WTC11 (cell line): ENCODE measurements at regions not wholly inside any gene's neighbourhood (a gene's known extent, or its start where the extent isn't known, plus 50 kb on each side); places are given as distances from the start of the nearest gene placed in this dataset.

Experiments used
- ATAC-seq: fragments of 200-7000 bp; cut with Tn5 transposase; 2 replicates; pipeline ENCODE4 v1.10.0; 2021; ENCODE audit warnings: mild to moderate bottlenecking, moderate library complexity
- CTCF ChIA-PET: fragments of 300-600 bp; sonication (Branson Sonifier 250); formaldehyde crosslinking; loops from one replicate; lab custom pipeline; 2021; ENCODE audit warnings: antibody characterized with exemption; lab: Charles Lee
- POLR2A ChIA-PET: fragments of 350-600 bp; sonication (Branson Sonifier 250); formaldehyde crosslinking; loops from one replicate; lab custom pipeline; 2021; ENCODE audit warnings: antibody characterized with exemption; lab: Charles Lee
- DNase-seq: peaks from one replicate; pipeline ENCODE4 v3.0.0; 2021; ENCODE audit warnings: low spot score
- H3K27ac Mint-ChIP-seq: 2 replicates; pipeline ENCODE4 v1.8.0; 2021; ENCODE audit warnings: mixed read lengths
- H3K27me3 Mint-ChIP-seq: 2 replicates; pipeline ENCODE4 v1.8.0; 2021; ENCODE audit warnings: low read depth, mild to moderate bottlenecking, moderate library complexity, mixed read lengths
- H3K36me3 Mint-ChIP-seq: 2 replicates; pipeline ENCODE4 v1.8.0; 2021; ENCODE audit warnings: mixed read lengths
- H3K4me1 Mint-ChIP-seq: 2 replicates; pipeline ENCODE4 v1.8.0; 2022; ENCODE audit warnings: mixed read lengths
- H3K4me3 Mint-ChIP-seq: 2 replicates; pipeline ENCODE4 v1.8.0; 2021; ENCODE audit warnings: mild to moderate bottlenecking, moderate library complexity, mixed read lengths
- H3K9me3 Mint-ChIP-seq: 2 replicates; pipeline ENCODE4 v1.8.0; 2021; ENCODE audit warnings: mixed read lengths
- ARID4B ChIP-seq: sonication (generic); formaldehyde crosslinking; IDR thresholded peaks from 2 replicates; pipeline ENCODE4 v1.8.0; 2023; ENCODE audit warnings: missing genetic modification reagents, mild to moderate bottlenecking, borderline replicate concordance
- CDX4 ChIP-seq: fragments of 250-450 bp; sonication (Bioruptor Pico); IDR thresholded peaks from 2 replicates; pipeline ENCODE4 v1.9.0; 2021; ENCODE audit warnings: moderate library complexity, mild to moderate bottlenecking, inconsistent platforms, borderline replicate concordance
- CREB1 ChIP-seq: sonication (generic); formaldehyde crosslinking; IDR thresholded peaks from 2 replicates; pipeline ENCODE4 v1.8.0; 2023; ENCODE audit warnings: mild to moderate bottlenecking, missing genetic modification reagents
- CTCF ChIP-seq: fragments of 200-600 bp; IDR thresholded peaks from 2 replicates; pipeline ENCODE4 v1.8.0; 2022; ENCODE audit warnings: antibody characterized with exemption
- E2F4 ChIP-seq: sonication (generic); formaldehyde crosslinking; IDR thresholded peaks from 2 replicates; pipeline ENCODE4 v1.8.1; 2022; ENCODE audit warnings: low read depth, mild to moderate bottlenecking, moderate library complexity, missing genetic modification reagents, borderline replicate concordance
- EMX1 ChIP-seq: fragments of 250-450 bp; sonication (Bioruptor Pico); IDR thresholded peaks from 2 replicates; pipeline ENCODE4 v1.8.0; 2021; ENCODE audit warnings: mild to moderate bottlenecking
- FOXP4 ChIP-seq: sonication (generic); formaldehyde crosslinking; IDR thresholded peaks from 2 replicates; pipeline ENCODE4 v1.8.0; 2022; ENCODE audit warnings: mild to moderate bottlenecking, missing genetic modification reagents
- GRHL2 ChIP-seq: fragments of 250-450 bp; sonication (Bioruptor Pico); IDR thresholded peaks from 2 replicates; pipeline ENCODE4 v1.8.0; 2022; ENCODE audit warnings: mild to moderate bottlenecking, moderate library complexity; ENCODE audit not compliant: insufficient replicate concordance, severe bottlenecking
- IRF2 ChIP-seq: sonication (generic); formaldehyde crosslinking; IDR thresholded peaks from 2 replicates; pipeline ENCODE4 v1.8.0; 2022; ENCODE audit warnings: low read depth, missing genetic modification reagents, borderline replicate concordance
- MYBL2 ChIP-seq: sonication (generic); formaldehyde crosslinking; IDR thresholded peaks from 2 replicates; pipeline ENCODE4 v1.8.1; 2023; ENCODE audit warnings: mild to moderate bottlenecking, moderate library complexity, missing genetic modification reagents
- NR1H2 ChIP-seq: sonication (generic); formaldehyde crosslinking; IDR thresholded peaks from 2 replicates; pipeline ENCODE4 v1.9.0; 2021; ENCODE audit warnings: mild to moderate bottlenecking, moderate library complexity, missing genetic modification reagents
- OVOL2 ChIP-seq: fragments of 250-450 bp; sonication (Bioruptor Pico); IDR thresholded peaks from 2 replicates; pipeline ENCODE4 v1.9.0; 2021; ENCODE audit warnings: mild to moderate bottlenecking, borderline replicate concordance
- SOX15 ChIP-seq: fragments of 250-450 bp; sonication (Bioruptor Pico); IDR thresholded peaks from 2 replicates; pipeline ENCODE4 v1.9.0; 2021; ENCODE audit warnings: mild to moderate bottlenecking
- TCF7 ChIP-seq: sonication (generic); formaldehyde crosslinking; IDR thresholded peaks from 2 replicates; pipeline ENCODE4 v1.8.0; 2022; ENCODE audit warnings: mild to moderate bottlenecking, low read depth, missing genetic modification reagents, moderate library complexity
- ZNF232 ChIP-seq: sonication (generic); formaldehyde crosslinking; IDR thresholded peaks from 2 replicates; pipeline ENCODE4 v1.8.0; 2022; ENCODE audit warnings: mild to moderate bottlenecking, missing genetic modification reagents
- ZNF423 ChIP-seq: fragments of 250-450 bp; sonication (Bioruptor Pico); IDR thresholded peaks from 2 replicates; pipeline ENCODE4 v2.1.2; 2022; ENCODE audit warnings: mild to moderate bottlenecking, moderate library complexity
- ZNF425 ChIP-seq: fragments of 250-450 bp; sonication (Bioruptor Pico); conservative IDR thresholded peaks from 2 replicates; pipeline ENCODE4 v1.9.0; 2021; ENCODE audit warnings: mild to moderate bottlenecking
- ZNF512 ChIP-seq: sonication (generic); formaldehyde crosslinking; IDR thresholded peaks from 2 replicates; pipeline ENCODE4 v1.8.1; 2022; ENCODE audit warnings: missing genetic modification reagents, borderline replicate concordance

- H3K27ac Mint-ChIP-seq, result no peak overlapping the region
- CTCF ChIA-PET, result no interaction called here
- no peak for TF ChIP-seq IRF2 (CRISPR knock-in tag)
- no peak for TF ChIP-seq ZNF232 (CRISPR knock-in tag)
- no peak for TF ChIP-seq CTCF
- TF ChIP-seq FOXP4 (CRISPR knock-in tag), result no peak
- H3K4me1 Mint-ChIP-seq, result no peaks in the 10 kb centered on the region
- H3K27me3 Mint-ChIP-seq, result no peaks in the 10 kb centered on the region
- POLR2A ChIA-PET, result no interaction called here
- DNase-seq (no peak), ATAC-seq (no peak)
- H3K4me3 Mint-ChIP-seq, result no peak overlapping the region
- H3K9me3 Mint-ChIP-seq, result peaks cover 26% of the 10 kb centered on the region
- H3K36me3 Mint-ChIP-seq, result no peaks in the 10 kb centered on the region
Observed at GRCh38 chr5:24245821-24246220, 399.0 kb downstream of the CDH10 start.

GRCh38 chr5:24264547-24264946, 380.2 kb downstream of the CDH10 start:
- ChIA-PET POLR2A (no interaction called here), CTCF (no interaction called here)
- Mint-ChIP-seq H3K4me1 (no peaks in the 10 kb centered on the region), H3K27me3 (no peaks in the 10 kb centered on the region), H3K36me3 (no peaks in the 10 kb centered on the region)
- no peak for ATAC-seq
- TF ChIP-seq NR1H2 (CRISPR knock-in tag) (no peak), EMX1 (no peak), CDX4 (CRISPR knock-in tag) (no peak), ZNF232 (CRISPR knock-in tag) (no peak), ZNF423 (CRISPR knock-in tag) (no peak), E2F4 (CRISPR knock-in tag) (no peak), TCF7 (CRISPR knock-in tag) (no peak), ZNF425 (CRISPR knock-in tag) (no peak), ARID4B (CRISPR knock-in tag) (no peak), GRHL2 (CRISPR knock-in tag) (no peak), CREB1 (CRISPR knock-in tag) (no peak), IRF2 (CRISPR knock-in tag) (no peak), MYBL2 (no peak), OVOL2 (no peak), SOX15 (no peak), ZNF512 (no peak)
- TF ChIP-seq, all 79 proteins: peak for 0
- H3K4me3 Mint-ChIP-seq, result no peak overlapping the region
- H3K9me3 Mint-ChIP-seq, result no peaks in the 10 kb centered on the region
- no peak overlapping the region for H3K27ac Mint-ChIP-seq
- no peak for DNase-seq
